KMS-11 (cell line): ENCODE measurements at regions not wholly inside any gene's neighbourhood (a gene's known extent, or its start where the extent isn't known, plus 50 kb on each side); places are given as distances from the start of the nearest gene placed in this dataset.

Experiments used
- H2AFZ ChIP-seq: fragments of 200-600 bp; sonication (generic); 2 replicates; pipeline ENCODE4 v1.6.1; 2016; ENCODE audit warnings: antibody characterized with exemption, mixed run types, low read depth
- H3K27ac ChIP-seq: fragments of 200-600 bp; sonication (generic); 2 replicates; pipeline ENCODE4 v1.6.1; 2016; ENCODE audit warnings: mild to moderate bottlenecking, mixed run types
- H3K27me3 ChIP-seq: fragments of 200-600 bp; sonication (generic); 2 replicates; pipeline ENCODE4 v1.6.1; 2017; ENCODE audit warnings: mild to moderate bottlenecking, low read depth, mixed run types, moderate library complexity; ENCODE audit not compliant: insufficient read depth
- H3K36me3 ChIP-seq: fragments of 200-600 bp; sonication (generic); 2 replicates; pipeline ENCODE4 v1.6.1; 2017; ENCODE audit warnings: mild to moderate bottlenecking, mixed run types; ENCODE audit not compliant: insufficient read depth
- H3K4me1 ChIP-seq: fragments of 200-600 bp; sonication (generic); 2 replicates; pipeline ENCODE4 v1.6.1; 2016; ENCODE audit warnings: mild to moderate bottlenecking, low read depth, mixed run types; ENCODE audit not compliant: poor library complexity, severe bottlenecking
- H3K4me2 ChIP-seq: fragments of 200-600 bp; sonication (generic); 2 replicates; pipeline ENCODE4 v1.7.0; 2016; ENCODE audit warnings: mild to moderate bottlenecking, mixed run types
- H3K4me3 ChIP-seq: fragments of 200-600 bp; sonication (generic); IDR thresholded peaks from 2 replicates; pipeline ENCODE4 v1.6.1; 2017; ENCODE audit warnings: low read depth, low read length, mixed read lengths; ENCODE audit not compliant: insufficient read depth
- H3K79me2 ChIP-seq: fragments of 200-600 bp; sonication (generic); 2 replicates; pipeline ENCODE4 v1.6.1; 2016; ENCODE audit warnings: low read depth, mixed run types; ENCODE audit not compliant: insufficient read depth
- H3K9ac ChIP-seq: fragments of 200-600 bp; sonication (generic); 2 replicates; pipeline ENCODE4 v1.6.1; 2016; ENCODE audit warnings: mild to moderate bottlenecking, mixed run types
- H4K20me1 ChIP-seq: fragments of 200-600 bp; sonication (generic); 2 replicates; pipeline ENCODE4 v1.6.1; 2016; ENCODE audit warnings: mild to moderate bottlenecking, mixed run types; ENCODE audit not compliant: insufficient read depth
- TF ChIP-seq, protein P1 (sequence below): fragments of 200-600 bp; sonication (generic); conservative IDR thresholded peaks from 2 replicates; pipeline ENCODE4 v1.6.1; 2017; ENCODE audit warnings: low read depth, mild to moderate bottlenecking, antibody characterized with exemption, low read length, moderate library complexity, mixed read lengths

GRCh38 chr15:95247071-95247984 is 1016.0 kb downstream of the MCTP2 start:
- TF ChIP-seq, protein P1, sequence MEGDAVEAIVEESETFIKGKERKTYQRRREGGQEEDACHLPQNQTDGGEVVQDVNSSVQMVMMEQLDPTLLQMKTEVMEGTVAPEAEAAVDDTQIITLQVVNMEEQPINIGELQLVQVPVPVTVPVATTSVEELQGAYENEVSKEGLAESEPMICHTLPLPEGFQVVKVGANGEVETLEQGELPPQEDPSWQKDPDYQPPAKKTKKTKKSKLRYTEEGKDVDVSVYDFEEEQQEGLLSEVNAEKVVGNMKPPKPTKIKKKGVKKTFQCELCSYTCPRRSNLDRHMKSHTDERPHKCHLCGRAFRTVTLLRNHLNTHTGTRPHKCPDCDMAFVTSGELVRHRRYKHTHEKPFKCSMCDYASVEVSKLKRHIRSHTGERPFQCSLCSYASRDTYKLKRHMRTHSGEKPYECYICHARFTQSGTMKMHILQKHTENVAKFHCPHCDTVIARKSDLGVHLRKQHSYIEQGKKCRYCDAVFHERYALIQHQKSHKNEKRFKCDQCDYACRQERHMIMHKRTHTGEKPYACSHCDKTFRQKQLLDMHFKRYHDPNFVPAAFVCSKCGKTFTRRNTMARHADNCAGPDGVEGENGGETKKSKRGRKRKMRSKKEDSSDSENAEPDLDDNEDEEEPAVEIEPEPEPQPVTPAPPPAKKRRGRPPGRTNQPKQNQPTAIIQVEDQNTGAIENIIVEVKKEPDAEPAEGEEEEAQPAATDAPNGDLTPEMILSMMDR, result no peak
- Histone ChIP-seq H3K79me2 (no peaks in the 10 kb centered on the region), H3K4me1 (no peaks in the 10 kb centered on the region), H2AFZ (no peak overlapping the region), H3K4me3 (no peak overlapping the region), H3K27me3 (no peaks in the 10 kb centered on the region), H3K27ac (no peak overlapping the region), H3K36me3 (no peaks in the 10 kb centered on the region), H4K20me1 (no peaks in the 10 kb centered on the region), H3K9ac (no peak overlapping the region), H3K4me2 (no peak overlapping the region)

DNA sequence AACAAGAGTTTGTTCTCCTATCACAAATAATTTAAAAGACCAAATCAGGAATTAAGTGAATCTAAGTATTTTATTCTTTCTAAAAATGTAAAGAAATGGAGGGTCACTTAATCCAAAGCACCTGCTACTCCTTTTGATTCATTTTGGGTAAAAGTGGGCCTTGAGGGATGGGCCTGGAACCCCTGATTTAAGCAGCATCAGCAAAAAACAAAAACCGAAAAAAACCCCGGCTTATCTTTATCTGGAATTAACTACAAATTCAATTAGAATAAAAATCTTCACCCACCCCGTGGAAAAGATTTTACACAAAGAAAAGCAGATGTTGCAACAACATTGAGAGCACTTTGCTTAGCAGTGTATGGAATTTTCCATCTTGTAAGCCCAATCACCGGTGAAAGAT is 1018.2 kb downstream of the MCTP2 start:
- H3K27me3 ChIP-seq, result no peaks in the 10 kb centered on the region
- H3K27ac ChIP-seq, result no peak overlapping the region
- no peak overlapping the region for H3K9ac ChIP-seq
- H3K36me3 ChIP-seq, result no peaks in the 10 kb centered on the region
- H3K4me1 ChIP-seq, result no peaks in the 10 kb centered on the region
- TF ChIP-seq, protein P1, result no peak
- no peaks in the 10 kb centered on the region for H4K20me1 ChIP-seq
- no peak overlapping the region for H2AFZ ChIP-seq
- H3K79me2 ChIP-seq, result no peaks in the 10 kb centered on the region
- H3K4me3 ChIP-seq, result no peak overlapping the region
- H3K4me2 ChIP-seq, result no peak overlapping the region

GRCh38 chr15:95252404-95252803 is 1021.0 kb downstream of the MCTP2 start:
- Histone ChIP-seq H3K4me1 (no peaks in the 10 kb centered on the region), H4K20me1 (no peaks in the 10 kb centered on the region), H3K79me2 (no peaks in the 10 kb centered on the region), H3K36me3 (no peaks in the 10 kb centered on the region), H3K27ac (no peak overlapping the region), H3K4me2 (no peak overlapping the region), H3K9ac (no peak overlapping the region), H3K27me3 (no peaks in the 10 kb centered on the region), H3K4me3 (no peak overlapping the region), H2AFZ (no peak overlapping the region)
- TF ChIP-seq, protein P1, result no peak

DNA sequence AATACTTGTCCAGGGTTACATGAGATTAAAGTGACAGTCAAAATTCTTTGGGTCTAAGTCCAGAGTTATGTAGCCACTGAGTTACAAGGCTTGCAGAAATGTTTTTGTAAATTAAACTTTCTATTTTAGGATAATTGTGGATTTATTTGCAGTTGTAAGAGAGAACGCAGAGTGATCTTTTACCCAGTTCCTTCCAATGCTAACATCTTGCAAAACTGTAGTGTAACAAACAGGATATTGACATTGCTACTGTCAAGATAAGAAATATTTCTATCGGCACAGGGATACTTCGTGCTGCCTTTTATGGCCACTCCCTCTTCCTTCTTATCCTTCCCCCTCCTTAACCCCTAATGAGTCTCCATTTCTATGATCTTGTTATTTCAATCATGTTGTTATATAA is 1022.9 kb downstream of the MCTP2 start:
- Histone ChIP-seq H3K36me3 (no peaks in the 10 kb centered on the region), H3K4me2 (no peak overlapping the region), H3K4me3 (no peak overlapping the region), H3K79me2 (no peaks in the 10 kb centered on the region), H3K27me3 (no peaks in the 10 kb centered on the region), H3K9ac (no peak overlapping the region), H3K4me1 (peaks cover 1% of the 10 kb centered on the region), H2AFZ (no peak overlapping the region), H4K20me1 (no peaks in the 10 kb centered on the region), H3K27ac (no peak overlapping the region)
- TF ChIP-seq, protein P1, result no peak
